HUES6 (cell line): ENCODE measurements at regions not wholly inside any gene's neighbourhood (a gene's known extent, or its start where the extent isn't known, plus 50 kb on each side); places are given as distances from the start of the nearest gene placed in this dataset.

Experiments used
- H3K27ac ChIP-seq: 2 replicates; pipeline ENCODE4 v1.7.0; 2013; ENCODE audit warnings: low read depth, mild to moderate bottlenecking, low read length, inconsistent platforms
- H3K27me3 ChIP-seq: 2 replicates; pipeline ENCODE4 v1.6.1; 2013; ENCODE audit warnings: low read length; ENCODE audit not compliant: control insufficient read depth, insufficient read depth
- H3K36me3 ChIP-seq: 2 replicates; pipeline ENCODE4 v1.6.1; 2013; ENCODE audit warnings: low read length; ENCODE audit not compliant: control insufficient read depth, insufficient read depth
- H3K4me1 ChIP-seq: 2 replicates; pipeline ENCODE4 v1.6.1; 2013; ENCODE audit warnings: low read length; ENCODE audit not compliant: control insufficient read depth, insufficient read depth
- H3K4me3 ChIP-seq: 2 replicates; pipeline ENCODE4 v1.5.1; 2013; ENCODE audit warnings: low read depth, low read length
- H3K9ac ChIP-seq: one replicate; pipeline ENCODE4 v1.6.1; 2013; ENCODE audit warnings: mild to moderate bottlenecking, low read length
- H3K9me3 ChIP-seq: 2 replicates; pipeline ENCODE4 v1.6.1; 2013; ENCODE audit warnings: low read depth, low read length; ENCODE audit not compliant: control insufficient read depth, insufficient read depth

GRCh38 chr17:51548125-51548524 lies 287.8 kb downstream of the UTP18 start:
- no peak overlapping the region for H3K9ac ChIP-seq
- no peaks in the 10 kb centered on the region for H3K9me3 ChIP-seq
- no peaks in the 10 kb centered on the region for H3K4me1 ChIP-seq
- no peak overlapping the region for H3K4me3 ChIP-seq
- H3K36me3 ChIP-seq = no peaks in the 10 kb centered on the region
- no peaks in the 10 kb centered on the region for H3K27me3 ChIP-seq
- no peak overlapping the region for H3K27ac ChIP-seq

- Histone ChIP-seq H3K9ac (no peak overlapping the region), H3K36me3 (no peaks in the 10 kb centered on the region), H3K9me3 (no peaks in the 10 kb centered on the region), H3K27ac (no peak overlapping the region), H3K27me3 (no peaks in the 10 kb centered on the region), H3K4me1 (no peaks in the 10 kb centered on the region), H3K4me3 (no peak overlapping the region)
Observed at GRCh38 chr17:51555153-51555552, 294.8 kb downstream of the UTP18 start.

GRCh38 chr17:51559778-51560177 lies 299.4 kb downstream of the UTP18 start:
- H3K27me3 ChIP-seq = no peaks in the 10 kb centered on the region
- H3K9ac ChIP-seq = no peak overlapping the region
- H3K9me3 ChIP-seq = no peaks in the 10 kb centered on the region
- H3K36me3 ChIP-seq = no peaks in the 10 kb centered on the region
- no peak overlapping the region for H3K4me3 ChIP-seq
- no peaks in the 10 kb centered on the region for H3K4me1 ChIP-seq
- H3K27ac ChIP-seq = no peak overlapping the region

GRCh38 chr17:51560398-51560797 lies 300.1 kb downstream of the UTP18 start:
- Histone ChIP-seq H3K27ac (no peak overlapping the region), H3K4me1 (no peaks in the 10 kb centered on the region), H3K4me3 (no peak overlapping the region), H3K9ac (no peak overlapping the region), H3K9me3 (no peaks in the 10 kb centered on the region), H3K36me3 (no peaks in the 10 kb centered on the region), H3K27me3 (no peaks in the 10 kb centered on the region)

- Histone ChIP-seq H3K27ac (no peak overlapping the region), H3K36me3 (no peaks in the 10 kb centered on the region), H3K9me3 (no peaks in the 10 kb centered on the region), H3K4me1 (no peaks in the 10 kb centered on the region), H3K4me3 (no peak overlapping the region), H3K9ac (no peak overlapping the region), H3K27me3 (no peaks in the 10 kb centered on the region)
Observed at GRCh38 chr17:51563961-51564360, 303.6 kb downstream of the UTP18 start.

GRCh38 chr17:51572115-51572514 lies 311.8 kb downstream of the UTP18 start:
- Histone ChIP-seq H3K4me3 (no peak overlapping the region), H3K27ac (no peak overlapping the region), H3K36me3 (no peaks in the 10 kb centered on the region), H3K9ac (no peak overlapping the region), H3K9me3 (0 out of 2 replicates have a peak, but pooled peaks cover 3% of the 10 kb centered on the region), H3K4me1 (no peaks in the 10 kb centered on the region), H3K27me3 (no peaks in the 10 kb centered on the region)
